ENCODE measurements at regions not wholly inside any gene's neighbourhood (a gene's known extent, or its start where the extent isn't known, plus 50 kb on each side); places are given as distances from the start of the nearest gene placed in this dataset.

- 91% methylated on average over 1 of the region's 1 CpG; no CpG with 5 or more reads in 1 of the 2 experiments for WGBS, 2 experiments (ENCODE audit: extremely low coverage in 1 of 2, insufficient coverage in 1 of 2, insufficient read length in 1 of 2, insufficient replicate concordance in 2 of 2, low coverage in 1 of 2, low lambda C conversion rate in 2 of 2, missing lambda C conversion rate in 1 of 2)
- no peak for TF ChIP-seq SUZ12 (IDR thresholded peaks at IDR 0.05; ENCODE audit: low read length)
- TF ChIP-seq MAFK (IDR thresholded peaks at IDR 0.05; ENCODE audit: low read depth, low read length), result no peak
- TF ChIP-seq TBP (IDR thresholded peaks at IDR 0.05; ENCODE audit: low read depth, low read length), result no peak
- no peak for TF ChIP-seq EGR1 (IDR thresholded peaks at IDR 0.05; ENCODE audit: borderline replicate concordance, low read depth, low read length)
- TF ChIP-seq JUND (IDR thresholded peaks at IDR 0.05; ENCODE audit: low read length), result no peak
- TF ChIP-seq CHD2 (IDR thresholded peaks at IDR 0.05; ENCODE audit: low read length), result no peak
These were observed 226.3 kb upstream of the USP24 start for GRCh38 chr1:55441489-55441888.

More at GRCh38 chr1:55441489-55441888, 226.3 kb upstream of the USP24 start:
- Histone ChIP-seq H3K23ac (ENCODE audit: insufficient read length) (no peak overlapping the region), H3K4me1 (replicated peaks in 1 of 4; ENCODE audit: control insufficient read depth in 3 of 4, insufficient read depth in 4 of 4, low read length in 3 of 4) (no peaks in the 10 kb centered on the region), H3K4me3 (ENCODE audit: extremely low read depth in 1 of 4, insufficient read depth in 2 of 4, low read depth in 3 of 4, low read length in 4 of 4) (no peak overlapping the region), H3K23me2 (ENCODE audit: low read depth, low read length) (no peaks in the 10 kb centered on the region), H3K79me2 (ENCODE audit: control insufficient read depth in 1 of 2, insufficient read depth in 2 of 2, low read length in 2 of 2) (no peaks in the 10 kb centered on the region), H3K27ac (ENCODE audit: low read depth, low read length) (no peak overlapping the region), H3K27me3 (replicated peaks in 1 of 4; ENCODE audit: control insufficient read depth in 3 of 4, extremely low read depth in 1 of 4, insufficient read depth in 3 of 4, low read length in 3 of 4) (no peaks in the 10 kb centered on the region), H3K4ac (replicated peaks; ENCODE audit: insufficient read length, low read depth, low read length) (no peak overlapping the region), H2BK15ac (ENCODE audit: low read length) (no peak overlapping the region), H3K79me1 (ENCODE audit: low read depth, low read length) (no peaks in the 10 kb centered on the region), H4K91ac (replicated peaks; ENCODE audit: insufficient read length, low read length) (no peak overlapping the region), H3K56ac (replicated peaks; ENCODE audit: insufficient read length, low read depth, low read length) (no peak overlapping the region), H2BK120ac (replicated peaks; ENCODE audit: low read depth, low read length) (no peak overlapping the region), H4K5ac (ENCODE audit: insufficient read length, low read depth, low read length) (no peak overlapping the region), H2BK12ac (ENCODE audit: low read depth, low read length) (no peak overlapping the region), H2AK5ac (ENCODE audit: low read depth, low read length) (no peak overlapping the region), H2BK20ac (ENCODE audit: low read length) (no peak overlapping the region), H3K4me2 (ENCODE audit: insufficient read depth in 1 of 2, low read depth in 2 of 2, low read length in 2 of 2) (no peak overlapping the region), H3K14ac (ENCODE audit: insufficient read length) (no peak overlapping the region), H4K8ac (ENCODE audit: extremely low read depth, insufficient read depth, low read length) (no peak overlapping the region), H3K9ac (replicated peaks in 1 of 4; ENCODE audit: extremely low read depth in 1 of 4, low read depth in 3 of 4, low read length in 3 of 4) (no peak overlapping the region), H2AFZ (ENCODE audit: low read length) (no peak overlapping the region), H3K9me3 (ENCODE audit: insufficient read depth in 2 of 2, low read depth in 1 of 2, low read length in 1 of 2) (no peaks in the 10 kb centered on the region), H3K36me3 (ENCODE audit: control insufficient read depth in 2 of 4, insufficient read depth in 4 of 4, low read length in 3 of 4) (no peaks in the 10 kb centered on the region), H3K18ac (ENCODE audit: extremely low read depth, low read length) (no peak overlapping the region), H4K20me1 (replicated peaks in 1 of 2; ENCODE audit: control insufficient read depth in 1 of 2, insufficient read depth in 2 of 2, low read length in 2 of 2) (no peaks in the 10 kb centered on the region), H2BK5ac (ENCODE audit: low read depth, low read length) (no peak overlapping the region)
- FAIRE-seq, result no peak
- CTCF ChIA-PET (ENCODE audit: partially characterized antibody), result no interaction called here
- POLR2A ChIA-PET (ENCODE audit: partially characterized antibody), result no interaction called here
- DNase-seq (ENCODE audit: low read depth in 1 of 2, low spot score in 2 of 2), result no peak
